AG04450 (cell line): ENCODE measurements at regions not wholly inside any gene's neighbourhood (a gene's known extent, or its start where the extent isn't known, plus 50 kb on each side); places are given as distances from the start of the nearest gene placed in this dataset.

Experiments
- CTCF ChIA-PET: fragments of 300-600, 350-600 bp; formaldehyde crosslinking; extraction: SDS; loops from one replicate; lab custom pipeline; 2022; ENCODE audit warnings: antibody characterized with exemption, inconsistent platforms; lab: Charles Lee
- POLR2A ChIA-PET: fragments of 350-600 bp; formaldehyde crosslinking; extraction: SDS; loops from one replicate; lab custom pipeline; 2021; ENCODE audit warnings: antibody characterized with exemption, inconsistent platforms; lab: Yijun Ruan, JAX
- DNase-seq: peaks from one replicate; pipeline ENCODE4 v3.0.0-alpha.2; 2011; ENCODE audit warnings: low read depth, low spot score
- H3K27ac ChIP-seq: one replicate; pipeline ENCODE4 v1.5.1; 2012; ENCODE audit warnings: low read depth, low read length, control low read depth
- H3K27me3 ChIP-seq: one replicate; pipeline ENCODE4 v1.6.0; 2012; ENCODE audit warnings: low read length; ENCODE audit not compliant: control insufficient read depth, insufficient read depth
- H3K4me3 ChIP-seq: 2 replicates; pipeline ENCODE4 v1.5.1; 2011; ENCODE audit warnings: mild to moderate bottlenecking, low read depth, low read length, control low read depth
- H3K9me3 ChIP-seq: 2 replicates; pipeline ENCODE4 v1.5.1; 2012; ENCODE audit warnings: low read length; ENCODE audit not compliant: control insufficient read depth, insufficient read depth
- CTCF ChIP-seq: IDR thresholded peaks from 2 replicates; pipeline ENCODE4 v1.5.1; 2011; ENCODE audit warnings: low read depth, low read length, control low read depth, inconsistent platforms

- H3K9me3 ChIP-seq, result peaks cover 6% of the 10 kb centered on the region
- DNase-seq, result no peak
- POLR2A ChIA-PET, result no interaction called here
- H3K27me3 ChIP-seq, result no peaks in the 10 kb centered on the region
- CTCF ChIA-PET, result no interaction called here
- H3K4me3 ChIP-seq, result no peak overlapping the region
- no peak overlapping the region for H3K27ac ChIP-seq
- TF ChIP-seq CTCF, result no peak
Measured at GRCh38 chr16:16780588-16780987, 401.6 kb downstream of the NPIPA7 start.

GRCh38 chr16:16782153-16782552 lies 403.2 kb downstream of the NPIPA7 start:
- no peak overlapping the region for H3K27ac ChIP-seq
- peaks cover 6% of the 10 kb centered on the region for H3K9me3 ChIP-seq
- CTCF ChIA-PET, result no interaction called here
- no peak overlapping the region for H3K4me3 ChIP-seq
- TF ChIP-seq CTCF, result no peak
- no peaks in the 10 kb centered on the region for H3K27me3 ChIP-seq
- DNase-seq, result no peak
- POLR2A ChIA-PET, result no interaction called here

- DNase-seq, result no peak
- peaks cover 13% of the 10 kb centered on the region; the same call in 1 of the 2 replicates for H3K9me3 ChIP-seq
- CTCF ChIA-PET, result no interaction called here
- POLR2A ChIA-PET, result no interaction called here
- no peak for TF ChIP-seq CTCF
- no peak overlapping the region for H3K4me3 ChIP-seq
- no peaks in the 10 kb centered on the region for H3K27me3 ChIP-seq
- no peak overlapping the region for H3K27ac ChIP-seq
Measured at GRCh38 chr16:16788004-16788403, 409.1 kb downstream of the NPIPA7 start.

DNA sequence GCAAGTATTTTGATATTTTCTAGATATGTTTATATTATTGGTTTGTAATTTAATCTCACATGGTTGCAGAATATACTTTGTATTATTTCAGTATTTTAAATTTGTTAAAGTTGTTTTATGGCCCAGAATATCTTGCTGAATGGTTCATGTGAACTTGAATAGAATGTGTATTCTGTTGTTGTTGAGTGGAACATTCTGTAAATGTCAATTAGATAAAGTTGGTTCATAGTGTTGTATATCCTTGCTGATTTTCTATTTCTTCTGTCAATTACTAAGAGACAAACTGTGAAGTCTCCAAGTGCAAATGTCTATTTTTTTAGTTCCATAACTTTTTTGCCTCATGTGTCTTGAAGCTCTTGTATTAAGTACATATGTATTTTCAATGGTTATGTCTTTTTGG lies 411.7 kb downstream of the NPIPA7 start:
- ChIA-PET CTCF (no interaction called here), POLR2A (no interaction called here)
- Histone ChIP-seq H3K27me3 (no peaks in the 10 kb centered on the region), H3K9me3 (peaks cover 7% of the 10 kb centered on the region; the same call in 1 of the 2 replicates), H3K27ac (no peak overlapping the region), H3K4me3 (no peak overlapping the region)
- no peak for DNase-seq
- TF ChIP-seq CTCF, result no peak

DNA sequence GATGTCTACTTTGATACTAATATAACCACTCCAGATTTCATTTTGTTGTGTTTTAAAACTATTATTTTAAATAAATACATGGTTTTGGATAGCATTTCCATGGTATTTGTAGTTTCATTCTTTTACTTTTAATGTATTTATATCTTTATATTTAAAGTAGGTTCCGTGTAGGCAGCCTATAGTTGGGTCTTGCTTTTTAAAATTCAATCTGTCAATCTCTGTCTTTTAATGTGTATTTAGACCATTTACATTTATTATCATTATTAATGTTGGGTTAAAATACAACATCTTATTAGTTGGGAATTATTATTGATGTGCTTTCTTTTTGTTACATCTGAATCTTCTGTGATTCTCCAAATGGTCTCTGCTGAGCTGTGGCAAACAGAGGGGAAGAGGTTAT lies 412.1 kb downstream of the NPIPA7 start:
- no peak overlapping the region for H3K4me3 ChIP-seq
- ChIA-PET POLR2A (no interaction called here), CTCF (no interaction called here)
- TF ChIP-seq CTCF, result no peak
- H3K27ac ChIP-seq, result no peak overlapping the region
- H3K27me3 ChIP-seq, result no peaks in the 10 kb centered on the region
- H3K9me3 ChIP-seq, result peaks cover 7% of the 10 kb centered on the region; the same call in 1 of the 2 replicates
- no peak for DNase-seq
